Neural cell (in vitro differentiated cells): ENCODE measurements at regions not wholly inside any gene's neighbourhood (a gene's known extent, or its start where the extent isn't known, plus 50 kb on each side); places are given as distances from the start of the nearest gene placed in this dataset.
"Not testable (repeated sequence)": the region's sequence is repeated elsewhere in the genome, so short reads cannot be mapped to it uniquely, and the experiment has no call there.

ENCODE experiments used
- H2AFZ ChIP-seq: fragments of 200-600, 300-800 bp; sonication (generic), shearing (Covaris generic); 2 replicates; pipeline ENCODE4 v1.6.0; 2014; ENCODE audit warnings: low read depth, mild to moderate bottlenecking, antibody characterized with exemption, low read length, moderate library complexity
- H3F3A ChIP-seq: fragments of 200-600 bp; shearing (Covaris generic); 2 replicates; pipeline ENCODE4 v1.6.1; 2016; ENCODE audit warnings: mild to moderate bottlenecking, moderate library complexity, mixed read lengths, antibody characterized with exemption, low read length; ENCODE audit not compliant: insufficient read depth, poor library complexity, severe bottlenecking
- H3K27ac ChIP-seq: fragments of 200-600, 300-800 bp; sonication (generic), shearing (Covaris generic); 2 replicates; pipeline ENCODE4 v1.5.1; 2014; ENCODE audit warnings: mild to moderate bottlenecking, low read length, moderate library complexity
- H3K27me3 ChIP-seq: fragments of 300-800, 200-600 bp; sonication (generic), shearing (Covaris generic); 2 replicates; pipeline ENCODE4 v1.6.0; 2014; ENCODE audit warnings: mild to moderate bottlenecking, low read depth, low read length, moderate library complexity; ENCODE audit not compliant: insufficient read depth
- H3K36me3 ChIP-seq: fragments of 300-800, 200-600 bp; sonication (generic), shearing (Covaris generic); 2 replicates; pipeline ENCODE4 v1.5.1; 2014; ENCODE audit warnings: mild to moderate bottlenecking, antibody characterized with exemption, low read length, moderate library complexity; ENCODE audit not compliant: insufficient read depth
- H3K4me2 ChIP-seq: fragments of 300-800, 200-600 bp; sonication (generic), shearing (Covaris generic); 2 replicates; pipeline ENCODE4 v1.6.0; 2014; ENCODE audit warnings: mild to moderate bottlenecking, low read length
- H3K4me3 ChIP-seq: fragments of 300-800, 200-600 bp; sonication (generic), shearing (Covaris generic); 2 replicates; pipeline ENCODE4 v1.5.1; 2014; ENCODE audit warnings: mild to moderate bottlenecking, low read length, moderate library complexity
- H3K79me2 ChIP-seq: fragments of 200-600 bp; shearing (Covaris generic); replicated peaks from 2 replicates; pipeline ENCODE4 v1.6.0; 2014; ENCODE audit warnings: mild to moderate bottlenecking, low read length, moderate library complexity; ENCODE audit not compliant: insufficient read depth
- H3K9ac ChIP-seq: fragments of 300-800, 200-600 bp; sonication (generic), shearing (Covaris generic); 2 replicates; pipeline ENCODE4 v1.6.1; 2016; ENCODE audit warnings: mild to moderate bottlenecking, low read length, mixed read lengths
- H3K9me2 ChIP-seq: fragments of 200-600 bp; shearing (Covaris generic); 2 replicates; pipeline ENCODE4 v1.6.1; 2016; ENCODE audit warnings: mild to moderate bottlenecking, low read length, mixed read lengths; ENCODE audit not compliant: insufficient read depth
- H3K9me3 ChIP-seq: fragments of 200-600, 300-800 bp; sonication (generic), shearing (Covaris generic); 2 replicates; pipeline ENCODE4 v1.6.1; 2016; ENCODE audit warnings: mild to moderate bottlenecking, mixed run types, low read length, moderate library complexity, mixed read lengths
- H4K20me1 ChIP-seq: fragments of 200-600 bp; shearing (Covaris generic); 2 replicates; pipeline ENCODE4 v1.6.1; 2016; ENCODE audit warnings: mild to moderate bottlenecking, mixed run types; ENCODE audit not compliant: insufficient read depth
- CTCF ChIP-seq: fragments of 450-650 bp; IDR thresholded peaks from 2 replicates; pipeline ENCODE4 v1.5.1; 2014; ENCODE audit warnings: antibody characterized with exemption, mild to moderate bottlenecking, moderate library complexity; ENCODE audit not compliant: poor library complexity, severe bottlenecking
- EP300 ChIP-seq: fragments of 450-650 bp; conservative IDR thresholded peaks from 2 replicates; pipeline ENCODE4 v1.6.1; 2014; ENCODE audit warnings: antibody characterized with exemption, mild to moderate bottlenecking, moderate library complexity; ENCODE audit not compliant: poor library complexity, severe bottlenecking
- EZH2 ChIP-seq: fragments of 200-600, 300-800 bp; shearing (Covaris generic), sonication (generic); IDR thresholded peaks from 2 replicates; pipeline ENCODE4 v1.6.1; 2014; ENCODE audit warnings: antibody characterized with exemption, low read length, borderline replicate concordance, mild to moderate bottlenecking; ENCODE audit not compliant: insufficient read depth, poor library complexity, severe bottlenecking
- MXI1 ChIP-seq: fragments of 450-650 bp; conservative IDR thresholded peaks from 2 replicates; pipeline ENCODE4 v1.6.1; 2014; ENCODE audit warnings: antibody characterized with exemption, mild to moderate bottlenecking; ENCODE audit not compliant: poor library complexity, severe bottlenecking
- POLR2AphosphoS5 ChIP-seq: IDR thresholded peaks from 2 replicates; pipeline ENCODE4 v1.6.1; 2012
- RAD21 ChIP-seq: fragments of 450-650 bp; conservative IDR thresholded peaks from 2 replicates; pipeline ENCODE4 v1.6.1; 2014; ENCODE audit warnings: antibody characterized with exemption, mild to moderate bottlenecking, moderate library complexity
- REST ChIP-seq: IDR thresholded peaks from 2 replicates; pipeline ENCODE4 v1.6.1; 2012; ENCODE audit warnings: borderline replicate concordance
- SMC3 ChIP-seq: fragments of 450-650 bp; conservative IDR thresholded peaks from 2 replicates; pipeline ENCODE4 v1.6.1; 2014; ENCODE audit warnings: antibody characterized with exemption, mild to moderate bottlenecking, moderate library complexity; ENCODE audit not compliant: poor library complexity
- TAF1 ChIP-seq: IDR thresholded peaks from 2 replicates; pipeline ENCODE4 v1.6.1; 2012; ENCODE audit warnings: low read depth

GRCh38 chr18:60911504-60911903 lies 421.7 kb upstream of the CDH20 start:
- no peaks in the 10 kb centered on the region for H3K9me3 ChIP-seq
- no peaks in the 10 kb centered on the region for H3F3A ChIP-seq
- no peaks in the 10 kb centered on the region for H4K20me1 ChIP-seq
- no peaks in the 10 kb centered on the region for H3K9me2 ChIP-seq
- no peak for TF ChIP-seq POLR2AphosphoS5
- TF ChIP-seq CTCF, result no peak
- no peak for TF ChIP-seq REST
- TF ChIP-seq EZH2, result no peak
- no peak for TF ChIP-seq MXI1
- no peak for TF ChIP-seq RAD21
- TF ChIP-seq EP300, result no peak
- no peak for TF ChIP-seq SMC3
- no peak for TF ChIP-seq TAF1
- no peak overlapping the region for H2AFZ ChIP-seq
- no peak overlapping the region for H3K4me3 ChIP-seq
- H3K4me2 ChIP-seq, result no peak overlapping the region
- no peaks in the 10 kb centered on the region for H3K36me3 ChIP-seq
- no peak overlapping the region for H3K9ac ChIP-seq
- H3K27me3 ChIP-seq, result no peaks in the 10 kb centered on the region
- no peak overlapping the region for H3K27ac ChIP-seq
- no peaks in the 10 kb centered on the region for H3K79me2 ChIP-seq

GRCh38 chr18:60915160-60915559 lies 418.1 kb upstream of the CDH20 start:
- no peak overlapping the region for H3K4me3 ChIP-seq
- no peaks in the 10 kb centered on the region for H3K9me3 ChIP-seq
- no peaks in the 10 kb centered on the region for H3F3A ChIP-seq
- H3K4me2 ChIP-seq, result no peak overlapping the region
- no peaks in the 10 kb centered on the region for H3K79me2 ChIP-seq
- H3K27ac ChIP-seq, result no peak overlapping the region
- TF ChIP-seq REST (no peak), TAF1 (no peak)
- H3K9me2 ChIP-seq, result no peaks in the 10 kb centered on the region
- H3K9ac ChIP-seq, result no peak overlapping the region
- no peaks in the 10 kb centered on the region for H4K20me1 ChIP-seq
- no peaks in the 10 kb centered on the region for H3K36me3 ChIP-seq
- H3K27me3 ChIP-seq, result no peaks in the 10 kb centered on the region
- H2AFZ ChIP-seq, result no peak overlapping the region

- H3K79me2 ChIP-seq, H2AFZ ChIP-seq, H3K9me2 ChIP-seq, H3K9ac ChIP-seq, H3K4me3 ChIP-seq, H3K4me2 ChIP-seq, H3K27me3 ChIP-seq, H3K27ac ChIP-seq, H3K9me3 ChIP-seq, H3F3A ChIP-seq, H3K36me3 ChIP-seq, H4K20me1 ChIP-seq: not testable (repeated sequence)
Observed at GRCh38 chr18:60918862-60919261, 414.4 kb upstream of the CDH20 start.
